Adrenal gland (tissue), 5 donors: ENCODE measurements at regions not wholly inside any gene's neighbourhood (a gene's known extent, or its start where the extent isn't known, plus 50 kb on each side); places are given as distances from the start of the nearest gene placed in this dataset.

Experiments used
- POLR2A ChIP-seq, 2 donors: fragments of 450-650 bp; IDR thresholded peaks; one replicate each; pipeline ENCODE4 v1.6.1; 2017; ENCODE audit warnings: antibody characterized with exemption in 2 of 2, mild to moderate bottlenecking in 2 of 2, moderate library complexity in 1 of 2
- TF ChIP-seq, protein P1 (sequence below), 6 experiments: fragments of 450-650 bp in 4 of 6; fragments of 200-600 bp in 2 of 6; sonication (generic) in 1 of 6; IDR thresholded peaks; 1 replicate in 5 of 6; 2 replicates in 1 of 6; pipeline versions ENCODE4 v1.5.1 to v1.8.0; 2016 to 2021; ENCODE audit warnings: antibody characterized with exemption in 6 of 6, mild to moderate bottlenecking in 2 of 6, moderate library complexity in 1 of 6
- donor health status: DM: no; HTN: no; CAD: no.

- TF ChIP-seq, protein P1, sequence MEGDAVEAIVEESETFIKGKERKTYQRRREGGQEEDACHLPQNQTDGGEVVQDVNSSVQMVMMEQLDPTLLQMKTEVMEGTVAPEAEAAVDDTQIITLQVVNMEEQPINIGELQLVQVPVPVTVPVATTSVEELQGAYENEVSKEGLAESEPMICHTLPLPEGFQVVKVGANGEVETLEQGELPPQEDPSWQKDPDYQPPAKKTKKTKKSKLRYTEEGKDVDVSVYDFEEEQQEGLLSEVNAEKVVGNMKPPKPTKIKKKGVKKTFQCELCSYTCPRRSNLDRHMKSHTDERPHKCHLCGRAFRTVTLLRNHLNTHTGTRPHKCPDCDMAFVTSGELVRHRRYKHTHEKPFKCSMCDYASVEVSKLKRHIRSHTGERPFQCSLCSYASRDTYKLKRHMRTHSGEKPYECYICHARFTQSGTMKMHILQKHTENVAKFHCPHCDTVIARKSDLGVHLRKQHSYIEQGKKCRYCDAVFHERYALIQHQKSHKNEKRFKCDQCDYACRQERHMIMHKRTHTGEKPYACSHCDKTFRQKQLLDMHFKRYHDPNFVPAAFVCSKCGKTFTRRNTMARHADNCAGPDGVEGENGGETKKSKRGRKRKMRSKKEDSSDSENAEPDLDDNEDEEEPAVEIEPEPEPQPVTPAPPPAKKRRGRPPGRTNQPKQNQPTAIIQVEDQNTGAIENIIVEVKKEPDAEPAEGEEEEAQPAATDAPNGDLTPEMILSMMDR (IDR thresholded peaks at IDR 0.05), result no peak
- no peak for TF ChIP-seq POLR2A (IDR thresholded peaks at IDR 0.05)
Observed at GRCh38 chr4:141575884-141576283, 60.5 kb upstream of the IL15 start.
